HEK293 (cell line): ENCODE measurements at regions not wholly inside any gene's neighbourhood (a gene's known extent, or its start where the extent isn't known, plus 50 kb on each side); places are given as distances from the start of the nearest gene placed in this dataset.

Experiments used
- CTCF ChIA-PET: fragments of 350-600 bp; formaldehyde crosslinking; extraction: SDS; loops from one replicate; lab custom pipeline; 2021; ENCODE audit warnings: antibody characterized with exemption; lab: Yijun Ruan, JAX
- POLR2A ChIA-PET: fragments of 300-600 bp; formaldehyde crosslinking; extraction: SDS; loops from one replicate; lab custom pipeline; 2020; ENCODE audit warnings: antibody characterized with exemption, inconsistent platforms; lab: Yijun Ruan, JAX
- H3K27ac ChIP-seq: fragments of 200-500 bp; sonication (Bioruptor generic); 2 replicates; pipeline ENCODE4 v1.5.1; 2014; ENCODE audit warnings: low read depth, low read length, control low read depth, inconsistent platforms; ENCODE audit errors: extremely low read depth
- H3K36me3 ChIP-seq, 2 experiments: fragments of 200-500 bp in 1 of 2; sonication (Bioruptor generic) in 1 of 2; 1 replicate in 1 of 2; 2 replicates in 1 of 2; pipeline ENCODE4 v1.5.1; 2014 to 2017; ENCODE audit warnings: inconsistent platforms in 2 of 2, low read length in 2 of 2; ENCODE audit not compliant: control insufficient read depth in 2 of 2, insufficient read depth in 1 of 2
- H3K4me1 ChIP-seq: fragments of 200-500 bp; sonication (Bioruptor generic); 2 replicates; pipeline ENCODE4 v1.5.1; 2014; ENCODE audit warnings: mild to moderate bottlenecking, low read length, inconsistent platforms; ENCODE audit not compliant: control insufficient read depth, insufficient read depth
- H3K4me3 ChIP-seq: 2 replicates; pipeline ENCODE4 v1.5.1; 2011; ENCODE audit warnings: low read depth, mild to moderate bottlenecking, control low read depth, low read length, moderate library complexity
- H3K9me3 ChIP-seq: fragments of 200-500 bp; sonication (Bioruptor generic); 2 replicates; pipeline ENCODE4 v1.5.1; 2014; ENCODE audit warnings: low read depth, low read length, inconsistent platforms; ENCODE audit not compliant: control insufficient read depth, insufficient read depth
- BCL11A ChIP-seq: fragments of 450-650 bp; formaldehyde crosslinking; IDR thresholded peaks from 2 replicates; pipeline ENCODE4 v1.5.1; 2016; ENCODE audit warnings: low read depth, missing biosample characterization, missing genetic modification characterization
- FEZF1 ChIP-seq: fragments of 450-650 bp; formaldehyde crosslinking; IDR thresholded peaks from 2 replicates; pipeline ENCODE4 v1.5.1; 2016; ENCODE audit warnings: missing biosample characterization, missing genetic modification characterization
- KLF1 ChIP-seq: fragments of 450-650 bp; formaldehyde crosslinking; IDR thresholded peaks from 2 replicates; pipeline ENCODE4 v1.5.1; 2016; ENCODE audit warnings: missing biosample characterization, missing genetic modification characterization
- KLF10 ChIP-seq: fragments of 450-650 bp; IDR thresholded peaks from 2 replicates; pipeline ENCODE4 v1.5.1; 2018; ENCODE audit warnings: missing biosample characterization, mild to moderate bottlenecking, missing genetic modification characterization
- SP3 ChIP-seq: fragments of 450-650 bp; formaldehyde crosslinking; IDR thresholded peaks from 2 replicates; pipeline ENCODE4 v1.5.1; 2016; ENCODE audit warnings: missing biosample characterization, missing genetic modification characterization
- TRIM28 ChIP-seq: IDR thresholded peaks from 2 replicates; pipeline ENCODE4 v1.6.1; 2011; ENCODE audit warnings: low read length, control low read depth, borderline replicate concordance
- ZBTB7A ChIP-seq: fragments of 450-650 bp; formaldehyde crosslinking; IDR thresholded peaks from 2 replicates; pipeline ENCODE4 v1.5.1; 2016; ENCODE audit warnings: low read depth, missing biosample characterization, missing genetic modification characterization
- ZFP37 ChIP-seq: fragments of 450-650 bp; formaldehyde crosslinking; IDR thresholded peaks from 2 replicates; pipeline ENCODE4 v1.5.1; 2016; ENCODE audit warnings: missing biosample characterization, missing genetic modification characterization
- ZNF174 ChIP-seq: fragments of 450-650 bp; formaldehyde crosslinking; IDR thresholded peaks from 2 replicates; pipeline ENCODE4 v1.5.0; 2017; ENCODE audit warnings: missing biosample characterization, mild to moderate bottlenecking, missing genetic modification characterization
- ZNF324 ChIP-seq: fragments of 450-650 bp; formaldehyde crosslinking; IDR thresholded peaks from 2 replicates; pipeline ENCODE4 v1.5.1; 2016; ENCODE audit warnings: missing biosample characterization, missing genetic modification characterization
- ZNF394 ChIP-seq: fragments of 450-650 bp; formaldehyde crosslinking; IDR thresholded peaks from 2 replicates; pipeline ENCODE4 v1.5.1; 2016; ENCODE audit warnings: missing biosample characterization, missing genetic modification characterization, mild to moderate bottlenecking, moderate library complexity, borderline replicate concordance
- ZNF423 ChIP-seq: fragments of 450-650 bp; formaldehyde crosslinking; IDR thresholded peaks from 2 replicates; pipeline ENCODE4 v1.5.1; 2016; ENCODE audit warnings: missing biosample characterization, missing genetic modification characterization
- ZNF473 ChIP-seq: fragments of 450-650 bp; formaldehyde crosslinking; IDR thresholded peaks from 2 replicates; pipeline ENCODE4 v1.5.1; 2017; ENCODE audit warnings: missing biosample characterization, missing genetic modification characterization
- ZNF558 ChIP-seq: fragments of 450-650 bp; formaldehyde crosslinking; IDR thresholded peaks from 2 replicates; pipeline ENCODE4 v1.5.1; 2016; ENCODE audit warnings: missing biosample characterization, missing genetic modification characterization
- ZNF658 ChIP-seq: fragments of 450-650 bp; formaldehyde crosslinking; IDR thresholded peaks from 2 replicates; pipeline ENCODE4; 2016; ENCODE audit warnings: missing biosample characterization, missing genetic modification characterization
- ZNF660 ChIP-seq: fragments of 450-650 bp; IDR thresholded peaks from 2 replicates; pipeline ENCODE4 v1.5.1; 2018; ENCODE audit warnings: missing biosample characterization, mild to moderate bottlenecking, missing genetic modification characterization
- ZSCAN16 ChIP-seq: fragments of 450-650 bp; formaldehyde crosslinking; IDR thresholded peaks from 2 replicates; pipeline ENCODE4 v1.5.1; 2016; ENCODE audit warnings: missing biosample characterization, missing genetic modification characterization
- TF ChIP-seq, protein P1 (sequence below): fragments of 450-650 bp; formaldehyde crosslinking; optimal IDR thresholded peaks from 2 replicates; pipeline ENCODE3; 2016; ENCODE audit warnings: missing biosample characterization, mild to moderate bottlenecking, missing genetic modification characterization
- TF ChIP-seq, protein P2 (sequence below): fragments of 450-650 bp; formaldehyde crosslinking; IDR thresholded peaks from 2 replicates; pipeline ENCODE4 v1.5.1; 2016; ENCODE audit warnings: missing biosample characterization, missing genetic modification characterization, borderline replicate concordance
- TF ChIP-seq, protein P3 (sequence below): fragments of 450-650 bp; formaldehyde crosslinking; IDR thresholded peaks from 2 replicates; pipeline ENCODE4 v1.5.1; 2016; ENCODE audit warnings: missing biosample characterization, missing genetic modification characterization
- TF ChIP-seq, protein P4 (sequence below): fragments of 450-650 bp; formaldehyde crosslinking; IDR thresholded peaks from 2 replicates; pipeline ENCODE4 v1.5.1; 2017; ENCODE audit warnings: missing biosample characterization, missing genetic modification characterization
- TF ChIP-seq, protein P5 (sequence below): fragments of 450-650 bp; formaldehyde crosslinking; IDR thresholded peaks from 2 replicates; pipeline ENCODE4 v1.5.1; 2016; ENCODE audit warnings: missing biosample characterization, missing genetic modification characterization
- TF ChIP-seq, protein P6 (sequence below): fragments of 450-650 bp; formaldehyde crosslinking; IDR thresholded peaks from 2 replicates; pipeline ENCODE4 v1.5.1; 2016; ENCODE audit warnings: missing biosample characterization, missing genetic modification characterization

DNA sequence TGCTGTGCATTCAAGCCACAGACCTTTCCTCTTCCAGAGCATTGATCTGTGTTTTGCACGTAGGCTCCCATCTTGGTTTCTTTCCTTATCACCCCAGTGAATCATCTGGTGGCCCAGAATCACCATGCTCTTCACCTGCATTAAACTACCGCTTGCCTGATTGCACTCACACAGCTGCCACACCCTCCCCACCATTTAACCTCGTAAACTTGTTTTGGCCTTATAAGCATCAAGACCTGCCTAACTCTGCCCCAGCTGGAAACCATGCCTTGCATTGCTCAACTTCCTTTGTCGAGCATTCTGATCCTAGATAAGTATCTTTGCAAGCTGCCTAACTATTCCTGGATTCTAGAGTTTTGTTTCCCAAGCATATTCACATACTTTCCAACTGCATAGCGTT lies 369.6 kb upstream of the SEMA6A start (continued):
- TF ChIP-seq, protein P1, sequence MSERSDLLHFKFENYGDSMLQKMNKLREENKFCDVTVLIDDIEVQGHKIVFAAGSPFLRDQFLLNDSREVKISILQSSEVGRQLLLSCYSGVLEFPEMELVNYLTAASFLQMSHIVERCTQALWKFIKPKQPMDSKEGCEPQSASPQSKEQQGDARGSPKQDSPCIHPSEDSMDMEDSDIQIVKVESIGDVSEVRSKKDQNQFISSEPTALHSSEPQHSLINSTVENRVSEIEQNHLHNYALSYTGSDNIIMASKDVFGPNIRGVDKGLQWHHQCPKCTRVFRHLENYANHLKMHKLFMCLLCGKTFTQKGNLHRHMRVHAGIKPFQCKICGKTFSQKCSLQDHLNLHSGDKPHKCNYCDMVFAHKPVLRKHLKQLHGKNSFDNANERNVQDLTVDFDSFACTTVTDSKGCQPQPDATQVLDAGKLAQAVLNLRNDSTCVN (tag by site-specific recombination), result no peak
- TF ChIP-seq KLF1 (tag by site-specific recombination), result peak; percentile 56
- peak; percentile 26; the same call in 1 of the 2 replicates for TF ChIP-seq TRIM28
- TF ChIP-seq, all 188 proteins: peak for 6

DNA sequence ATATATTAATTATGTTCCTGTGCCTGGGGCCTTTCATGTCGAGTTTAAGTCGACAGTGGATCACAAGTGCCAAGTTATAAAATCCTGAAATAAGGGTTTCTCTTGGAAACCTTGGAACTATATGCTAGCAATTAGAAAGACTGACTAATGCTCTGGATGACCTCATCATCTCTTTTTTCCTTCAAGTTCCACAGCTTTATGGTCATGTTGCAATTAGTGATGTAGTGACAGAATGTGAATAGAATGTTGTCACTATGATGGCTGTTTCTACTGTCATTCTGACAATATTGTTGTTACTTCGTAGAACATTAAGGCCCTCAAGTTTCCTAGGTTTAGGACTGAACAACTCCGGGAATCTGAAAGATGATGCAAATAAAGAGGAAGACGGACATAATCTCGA lies 368.0 kb upstream of the SEMA6A start:
- ChIA-PET CTCF (interaction anchor here (1.1 kb wide), 1 partner anchor 367 kb away, joined by 3 read pairs; the partner anchor contains the start of gene SEMA6A), POLR2A (no interaction called here)
- Histone ChIP-seq H3K9me3 (no peaks in the 10 kb centered on the region), H3K36me3 (no peaks in the 10 kb centered on the region), H3K4me1 (no peaks in the 10 kb centered on the region), H3K4me3 (no peak overlapping the region), H3K27ac (no peak overlapping the region)
- TF ChIP-seq ZNF394 (tag by site-specific recombination) (peak; percentile 41; the same call in 1 of the 2 replicates), SP3 (peak; percentile 38; the same call in 1 of the 2 replicates), ZNF473 (tag by site-specific recombination) (no peak), ZBTB7A (tag by site-specific recombination) (no peak), FEZF1 (tag by site-specific recombination) (peak; percentile 61; the same call in 1 of the 2 replicates), BCL11A (tag by site-specific recombination) (no peak), ZFP37 (tag by site-specific recombination) (peak; percentile 71; the same call in 1 of the 2 replicates), ZNF660 (tag by site-specific recombination) (peak; percentile 92), ZNF174 (tag by site-specific recombination) (no peak), ZSCAN16 (tag by site-specific recombination) (no peak), ZNF658 (tag by site-specific recombination) (no peak), ZNF423 (tag by site-specific recombination) (no peak), KLF10 (tag by site-specific recombination) (0 out of 2 replicates have a peak, but pooled peaks have one; percentile 21), ZNF558 (tag by site-specific recombination) (peak; percentile 78), ZNF324 (peak; percentile 65; the same call in 1 of the 2 replicates)
- TF ChIP-seq, protein P2, sequence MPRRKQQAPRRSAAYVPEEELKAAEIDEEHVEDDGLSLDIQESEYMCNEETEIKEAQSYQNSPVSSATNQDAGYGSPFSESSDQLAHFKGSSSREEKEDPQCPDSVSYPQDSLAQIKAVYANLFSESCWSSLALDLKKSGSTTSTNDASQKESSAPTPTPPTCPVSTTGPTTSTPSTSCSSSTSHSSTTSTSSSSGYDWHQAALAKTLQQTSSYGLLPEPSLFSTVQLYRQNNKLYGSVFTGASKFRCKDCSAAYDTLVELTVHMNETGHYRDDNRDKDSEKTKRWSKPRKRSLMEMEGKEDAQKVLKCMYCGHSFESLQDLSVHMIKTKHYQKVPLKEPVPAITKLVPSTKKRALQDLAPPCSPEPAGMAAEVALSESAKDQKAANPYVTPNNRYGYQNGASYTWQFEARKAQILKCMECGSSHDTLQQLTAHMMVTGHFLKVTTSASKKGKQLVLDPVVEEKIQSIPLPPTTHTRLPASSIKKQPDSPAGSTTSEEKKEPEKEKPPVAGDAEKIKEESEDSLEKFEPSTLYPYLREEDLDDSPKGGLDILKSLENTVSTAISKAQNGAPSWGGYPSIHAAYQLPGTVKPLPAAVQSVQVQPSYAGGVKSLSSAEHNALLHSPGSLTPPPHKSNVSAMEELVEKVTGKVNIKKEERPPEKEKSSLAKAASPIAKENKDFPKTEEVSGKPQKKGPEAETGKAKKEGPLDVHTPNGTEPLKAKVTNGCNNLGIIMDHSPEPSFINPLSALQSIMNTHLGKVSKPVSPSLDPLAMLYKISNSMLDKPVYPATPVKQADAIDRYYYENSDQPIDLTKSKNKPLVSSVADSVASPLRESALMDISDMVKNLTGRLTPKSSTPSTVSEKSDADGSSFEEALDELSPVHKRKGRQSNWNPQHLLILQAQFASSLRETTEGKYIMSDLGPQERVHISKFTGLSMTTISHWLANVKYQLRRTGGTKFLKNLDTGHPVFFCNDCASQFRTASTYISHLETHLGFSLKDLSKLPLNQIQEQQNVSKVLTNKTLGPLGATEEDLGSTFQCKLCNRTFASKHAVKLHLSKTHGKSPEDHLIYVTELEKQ, result peak; percentile 88; the same call in 1 of the 2 replicates
- TF ChIP-seq, protein P3, sequence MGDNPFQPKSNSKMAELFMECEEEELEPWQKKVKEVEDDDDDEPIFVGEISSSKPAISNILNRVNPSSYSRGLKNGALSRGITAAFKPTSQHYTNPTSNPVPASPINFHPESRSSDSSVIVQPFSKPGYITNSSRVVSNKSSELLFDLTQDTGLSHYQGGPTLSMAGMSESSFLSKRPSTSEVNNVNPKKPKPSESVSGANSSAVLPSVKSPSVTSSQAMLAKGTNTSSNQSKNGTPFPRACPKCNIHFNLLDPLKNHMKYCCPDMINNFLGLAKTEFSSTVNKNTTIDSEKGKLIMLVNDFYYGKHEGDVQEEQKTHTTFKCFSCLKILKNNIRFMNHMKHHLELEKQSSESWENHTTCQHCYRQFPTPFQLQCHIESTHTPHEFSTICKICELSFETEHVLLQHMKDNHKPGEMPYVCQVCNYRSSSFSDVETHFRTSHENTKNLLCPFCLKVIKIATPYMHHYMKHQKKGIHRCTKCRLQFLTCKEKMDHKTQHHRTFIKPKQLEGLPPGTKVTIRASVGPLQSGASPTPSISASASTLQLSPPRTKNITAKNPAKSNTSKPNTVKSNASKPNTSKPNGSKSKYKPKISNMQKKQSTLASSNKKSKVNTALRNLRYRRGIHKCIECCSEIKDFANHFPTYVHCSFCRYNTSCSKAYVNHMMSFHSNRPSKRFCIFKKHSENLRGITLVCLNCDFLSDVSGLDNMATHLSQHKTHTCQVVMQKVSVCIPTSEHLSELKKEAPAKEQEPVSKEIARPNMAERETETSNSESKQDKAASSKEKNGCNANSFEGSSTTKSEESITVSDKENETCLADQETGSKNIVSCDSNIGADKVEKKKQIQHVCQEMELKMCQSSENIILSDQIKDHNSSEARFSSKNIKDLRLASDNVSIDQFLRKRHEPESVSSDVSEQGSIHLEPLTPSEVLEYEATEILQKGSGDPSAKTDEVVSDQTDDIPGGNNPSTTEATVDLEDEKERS (tag by site-specific recombination), result 0 out of 2 replicates have a peak, but pooled peaks have one; percentile 10
- TF ChIP-seq, protein P4, sequence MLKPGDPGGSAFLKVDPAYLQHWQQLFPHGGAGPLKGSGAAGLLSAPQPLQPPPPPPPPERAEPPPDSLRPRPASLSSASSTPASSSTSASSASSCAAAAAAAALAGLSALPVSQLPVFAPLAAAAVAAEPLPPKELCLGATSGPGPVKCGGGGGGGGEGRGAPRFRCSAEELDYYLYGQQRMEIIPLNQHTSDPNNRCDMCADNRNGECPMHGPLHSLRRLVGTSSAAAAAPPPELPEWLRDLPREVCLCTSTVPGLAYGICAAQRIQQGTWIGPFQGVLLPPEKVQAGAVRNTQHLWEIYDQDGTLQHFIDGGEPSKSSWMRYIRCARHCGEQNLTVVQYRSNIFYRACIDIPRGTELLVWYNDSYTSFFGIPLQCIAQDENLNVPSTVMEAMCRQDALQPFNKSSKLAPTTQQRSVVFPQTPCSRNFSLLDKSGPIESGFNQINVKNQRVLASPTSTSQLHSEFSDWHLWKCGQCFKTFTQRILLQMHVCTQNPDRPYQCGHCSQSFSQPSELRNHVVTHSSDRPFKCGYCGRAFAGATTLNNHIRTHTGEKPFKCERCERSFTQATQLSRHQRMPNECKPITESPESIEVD (tag by site-specific recombination), result peak; percentile 93
- TF ChIP-seq, protein P5, sequence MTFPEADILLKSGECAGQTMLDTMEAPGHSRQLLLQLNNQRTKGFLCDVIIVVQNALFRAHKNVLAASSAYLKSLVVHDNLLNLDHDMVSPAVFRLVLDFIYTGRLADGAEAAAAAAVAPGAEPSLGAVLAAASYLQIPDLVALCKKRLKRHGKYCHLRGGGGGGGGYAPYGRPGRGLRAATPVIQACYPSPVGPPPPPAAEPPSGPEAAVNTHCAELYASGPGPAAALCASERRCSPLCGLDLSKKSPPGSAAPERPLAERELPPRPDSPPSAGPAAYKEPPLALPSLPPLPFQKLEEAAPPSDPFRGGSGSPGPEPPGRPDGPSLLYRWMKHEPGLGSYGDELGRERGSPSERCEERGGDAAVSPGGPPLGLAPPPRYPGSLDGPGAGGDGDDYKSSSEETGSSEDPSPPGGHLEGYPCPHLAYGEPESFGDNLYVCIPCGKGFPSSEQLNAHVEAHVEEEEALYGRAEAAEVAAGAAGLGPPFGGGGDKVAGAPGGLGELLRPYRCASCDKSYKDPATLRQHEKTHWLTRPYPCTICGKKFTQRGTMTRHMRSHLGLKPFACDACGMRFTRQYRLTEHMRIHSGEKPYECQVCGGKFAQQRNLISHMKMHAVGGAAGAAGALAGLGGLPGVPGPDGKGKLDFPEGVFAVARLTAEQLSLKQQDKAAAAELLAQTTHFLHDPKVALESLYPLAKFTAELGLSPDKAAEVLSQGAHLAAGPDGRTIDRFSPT, result peak; percentile 70
- TF ChIP-seq, protein P6, sequence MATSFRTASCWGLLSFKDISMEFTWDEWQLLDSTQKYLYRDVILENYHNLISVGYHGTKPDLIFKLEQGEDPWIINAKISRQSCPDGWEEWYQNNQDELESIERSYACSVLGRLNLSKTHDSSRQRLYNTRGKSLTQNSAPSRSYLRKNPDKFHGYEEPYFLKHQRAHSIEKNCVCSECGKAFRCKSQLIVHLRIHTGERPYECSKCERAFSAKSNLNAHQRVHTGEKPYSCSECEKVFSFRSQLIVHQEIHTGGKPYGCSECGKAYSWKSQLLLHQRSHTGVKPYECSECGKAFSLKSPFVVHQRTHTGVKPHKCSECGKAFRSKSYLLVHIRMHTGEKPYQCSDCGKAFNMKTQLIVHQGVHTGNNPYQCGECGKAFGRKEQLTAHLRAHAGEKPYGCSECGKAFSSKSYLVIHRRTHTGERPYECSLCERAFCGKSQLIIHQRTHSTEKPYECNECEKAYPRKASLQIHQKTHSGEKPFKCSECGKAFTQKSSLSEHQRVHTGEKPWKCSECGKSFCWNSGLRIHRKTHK, result no peak
